ENCODE measurements at regions not wholly inside any gene's neighbourhood (a gene's known extent, or its start where the extent isn't known, plus 50 kb on each side); places are given as distances from the start of the nearest gene placed in this dataset.
A peak's percentile ranks its signal among the peaks of the same experiment; 100 is the strongest.

GRCh38 chr13:64755961-64756360, 2474.2 kb downstream of the PCDH9 start:
- H3K4me3 ChIP-seq = no peak overlapping the region
- no peaks in the 10 kb centered on the region for H3K4me1 ChIP-seq (ENCODE audit: low read depth)
- TF ChIP-seq CTCF (IDR thresholded peaks at IDR 0.05; ENCODE audit: low read depth, low read length) = no peak
- no peak overlapping the region for H3K27ac ChIP-seq
- no peaks in the 10 kb centered on the region for H3K36me3 ChIP-seq
- no peaks in the 10 kb centered on the region for H3K9me3 ChIP-seq (ENCODE audit: low read depth)
- peak in 1 of 2 donors; percentile 25 for DNase-seq (ENCODE audit: low read depth in 1 of 2, low spot score in 1 of 2)
- H3K27me3 ChIP-seq = no peaks in the 10 kb centered on the region

GRCh38 chr13:64753233-64754000, 2476.7 kb downstream of the PCDH9 start:
- Histone ChIP-seq H3K9me3 (ENCODE audit: low read depth) (no peaks in the 10 kb centered on the region), H3K4me3 (no peak overlapping the region), H3K27me3 (no peaks in the 10 kb centered on the region), H3K4me1 (ENCODE audit: low read depth) (no peaks in the 10 kb centered on the region), H3K27ac (no peak overlapping the region), H3K36me3 (no peaks in the 10 kb centered on the region)
- DNase-seq (ENCODE audit: low read depth in 1 of 2, low spot score in 1 of 2) = peak in 1 of 2 donors; percentile 10
- TF ChIP-seq CTCF (IDR thresholded peaks at IDR 0.05; ENCODE audit: low read depth, low read length) = no peak

- no peaks in the 10 kb centered on the region for H3K4me1 ChIP-seq (ENCODE audit: low read depth)
- no peak overlapping the region for H3K4me3 ChIP-seq
- TF ChIP-seq CTCF (IDR thresholded peaks at IDR 0.05; ENCODE audit: low read depth, low read length) = no peak
- H3K27me3 ChIP-seq = no peaks in the 10 kb centered on the region
- H3K27ac ChIP-seq = no peak overlapping the region
- no peak for DNase-seq (ENCODE audit: low read depth in 1 of 2, low spot score in 1 of 2)
- H3K9me3 ChIP-seq (ENCODE audit: low read depth) = no peaks in the 10 kb centered on the region
- no peaks in the 10 kb centered on the region for H3K36me3 ChIP-seq
Observed at GRCh38 chr13:64749301-64749700, 2480.8 kb downstream of the PCDH9 start.

- Histone ChIP-seq H3K27ac (no peak overlapping the region), H3K36me3 (no peaks in the 10 kb centered on the region), H3K9me3 (ENCODE audit: low read depth) (no peaks in the 10 kb centered on the region), H3K27me3 (no peaks in the 10 kb centered on the region), H3K4me3 (no peak overlapping the region), H3K4me1 (ENCODE audit: low read depth) (no peaks in the 10 kb centered on the region)
- TF ChIP-seq CTCF (IDR thresholded peaks at IDR 0.05; ENCODE audit: low read depth, low read length) = no peak
- no peak for DNase-seq (ENCODE audit: low read depth in 1 of 2, low spot score in 1 of 2)
Observed at GRCh38 chr13:64746845-64747244, 2483.3 kb downstream of the PCDH9 start.

GRCh38 chr13:64740493-64740892, 2489.6 kb downstream of the PCDH9 start:
- Histone ChIP-seq H3K27me3 (no peaks in the 10 kb centered on the region), H3K4me1 (ENCODE audit: low read depth) (no peaks in the 10 kb centered on the region), H3K4me3 (no peak overlapping the region), H3K9me3 (ENCODE audit: low read depth) (no peaks in the 10 kb centered on the region), H3K27ac (no peak overlapping the region), H3K36me3 (no peaks in the 10 kb centered on the region)
- DNase-seq (ENCODE audit: low read depth in 1 of 2, low spot score in 1 of 2) = no peak
- TF ChIP-seq CTCF (IDR thresholded peaks at IDR 0.05; ENCODE audit: low read depth, low read length) = no peak
